D721Med (cell line): ENCODE measurements at regions not wholly inside any gene's neighbourhood (a gene's known extent, or its start where the extent isn't known, plus 50 kb on each side); places are given as distances from the start of the nearest gene placed in this dataset.

Experiments
- DNase-seq: peaks from one replicate; pipeline ENCODE4 v3.0.0; 2011; ENCODE audit warnings: low spot score; ENCODE audit not compliant: insufficient read length
- FAIRE-seq: peaks from 2 replicates; lab custom pipeline; 2011; peaks lifted over from hg19 to GRCh38; lab: Jason Lieb, UNC
- CTCF ChIP-seq: IDR thresholded peaks from 2 replicates; pipeline ENCODE4 v1.5.1; 2012; ENCODE audit warnings: mild to moderate bottlenecking, control low read depth; ENCODE audit not compliant: insufficient read depth; ENCODE audit errors: missing control alignments

- TF ChIP-seq CTCF = no peak
- DNase-seq (no peak), FAIRE-seq (no peak)
Observed at GRCh38 chr5:44252545-44252944, 136.7 kb downstream of the FGF10 start.

- DNase-seq = no peak
- TF ChIP-seq CTCF = no peak
- FAIRE-seq = no peak
Observed at GRCh38 chr5:44246986-44247385, 142.2 kb downstream of the FGF10 start.

- no peak for FAIRE-seq
- TF ChIP-seq CTCF = no peak
Observed at GRCh38 chr5:44245935-44246334, 143.3 kb downstream of the FGF10 start.

GRCh38 chr5:44242791-44243190 lies 146.4 kb downstream of the FGF10 start:
- FAIRE-seq = no peak
- TF ChIP-seq CTCF = no peak
- no peak for DNase-seq

More at GRCh38 chr5:44245935-44246334, 143.3 kb downstream of the FGF10 start:
- no peak for DNase-seq

- no peak for FAIRE-seq
- TF ChIP-seq CTCF = no peak
- no peak for DNase-seq
Observed at GRCh38 chr5:44236040-44236439, 153.2 kb downstream of the FGF10 start.

- FAIRE-seq (no peak), DNase-seq (no peak)
- TF ChIP-seq CTCF = no peak
Observed at GRCh38 chr5:44233691-44234090, 155.5 kb downstream of the FGF10 start.

GRCh38 chr5:44225231-44226160 lies 163.7 kb downstream of the FGF10 start:
- FAIRE-seq (no peak), DNase-seq (no peak)
- TF ChIP-seq CTCF = no peak
